OCI-LY7 (cell line): ENCODE measurements at regions not wholly inside any gene's neighbourhood (a gene's known extent, or its start where the extent isn't known, plus 50 kb on each side); places are given as distances from the start of the nearest gene placed in this dataset.

Source experiments
- EZH2phosphoT487 ChIP-seq: fragments of 200-600 bp; sonication (generic); IDR thresholded peaks from 2 replicates; pipeline ENCODE4 v1.6.1; 2018; ENCODE audit warnings: low read depth, borderline replicate concordance, mild to moderate bottlenecking, mixed run types, antibody characterized with exemption, low read length, moderate library complexity, mixed read lengths
- TF ChIP-seq, protein P1 (sequence below): fragments of 200-600 bp; sonication (generic); conservative IDR thresholded peaks from 2 replicates; pipeline ENCODE4 v1.5.1; 2014; ENCODE audit warnings: mild to moderate bottlenecking, antibody characterized with exemption, low read length, moderate library complexity, mixed read lengths

GRCh38 chr2:58516695-58517094, 275.6 kb upstream of the FANCL start:
- TF ChIP-seq, protein P1, sequence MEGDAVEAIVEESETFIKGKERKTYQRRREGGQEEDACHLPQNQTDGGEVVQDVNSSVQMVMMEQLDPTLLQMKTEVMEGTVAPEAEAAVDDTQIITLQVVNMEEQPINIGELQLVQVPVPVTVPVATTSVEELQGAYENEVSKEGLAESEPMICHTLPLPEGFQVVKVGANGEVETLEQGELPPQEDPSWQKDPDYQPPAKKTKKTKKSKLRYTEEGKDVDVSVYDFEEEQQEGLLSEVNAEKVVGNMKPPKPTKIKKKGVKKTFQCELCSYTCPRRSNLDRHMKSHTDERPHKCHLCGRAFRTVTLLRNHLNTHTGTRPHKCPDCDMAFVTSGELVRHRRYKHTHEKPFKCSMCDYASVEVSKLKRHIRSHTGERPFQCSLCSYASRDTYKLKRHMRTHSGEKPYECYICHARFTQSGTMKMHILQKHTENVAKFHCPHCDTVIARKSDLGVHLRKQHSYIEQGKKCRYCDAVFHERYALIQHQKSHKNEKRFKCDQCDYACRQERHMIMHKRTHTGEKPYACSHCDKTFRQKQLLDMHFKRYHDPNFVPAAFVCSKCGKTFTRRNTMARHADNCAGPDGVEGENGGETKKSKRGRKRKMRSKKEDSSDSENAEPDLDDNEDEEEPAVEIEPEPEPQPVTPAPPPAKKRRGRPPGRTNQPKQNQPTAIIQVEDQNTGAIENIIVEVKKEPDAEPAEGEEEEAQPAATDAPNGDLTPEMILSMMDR: no peak
- no peak for TF ChIP-seq EZH2phosphoT487
